Uterus (tissue), 3 donors: ENCODE measurements at regions not wholly inside any gene's neighbourhood (a gene's known extent, or its start where the extent isn't known, plus 50 kb on each side); places are given as distances from the start of the nearest gene placed in this dataset.

Source experiments
- DNase-seq, 2 donors: peaks; one replicate each; pipeline ENCODE4 v3.0.0-alpha.2; 2019 to 2020
- H3K27ac ChIP-seq, 2 donors: fragments of 200-600 bp; sonication (generic); 1 replicate in 1 of 2; 2 replicates in 1 of 2; pipeline ENCODE4 v1.5.1; 2016 to 2018
- H3K27me3 ChIP-seq, 2 donors: fragments of 200-600 bp; sonication (generic); one replicate each; pipeline ENCODE4 v1.5.1; 2018 to 2019; ENCODE audit warnings: control low read depth in 1 of 2
- H3K36me3 ChIP-seq, 2 donors: fragments of 200-600 bp; sonication (generic); one replicate each; pipeline ENCODE4 v1.5.1; 2019; ENCODE audit warnings: control low read depth in 1 of 2
- H3K4me1 ChIP-seq, 2 donors: fragments of 200-600 bp; sonication (generic); one replicate each; pipeline ENCODE4 v1.5.1; 2018 to 2019; ENCODE audit warnings: control low read depth in 1 of 2
- H3K4me3 ChIP-seq, 2 donors: fragments of 200-600 bp; sonication (generic); 1 replicate in 1 of 2; 2 replicates in 1 of 2; pipeline ENCODE4 v1.5.1; 2018 to 2019; ENCODE audit warnings: mild to moderate bottlenecking in 1 of 2
- H3K9me3 ChIP-seq, 2 donors: fragments of 200-600 bp; sonication (generic); one replicate each; pipeline ENCODE4 v1.5.1; 2019; ENCODE audit warnings: control low read depth in 1 of 2
- POLR2A ChIP-seq, 2 donors: fragments of 450-650 bp; IDR thresholded peaks; one replicate each; pipeline ENCODE4 v1.6.1; 2016; ENCODE audit warnings: antibody characterized with exemption in 2 of 2, mild to moderate bottlenecking in 1 of 2, moderate library complexity in 1 of 2
- intact Hi-C: fragments of 100-400 bp; cut with DNase I; formaldehyde crosslinking; loops from one replicate; pipeline ENCODE4 v1.15.1; 2023; ENCODE audit warnings: low total_unique reads
- TF ChIP-seq, protein P1 (sequence below), 4 experiments: fragments of 200-600 bp in 2 of 4; fragments of 450-650 bp in 2 of 4; sonication (generic) in 2 of 4; IDR thresholded peaks; one replicate each; pipeline ENCODE4 v1.5.1; 2016 to 2019; ENCODE audit warnings: antibody characterized with exemption in 4 of 4, mild to moderate bottlenecking in 2 of 4, moderate library complexity in 1 of 4
- donor health status: DM: yes; HTN: yes; CAD: no.

DNA sequence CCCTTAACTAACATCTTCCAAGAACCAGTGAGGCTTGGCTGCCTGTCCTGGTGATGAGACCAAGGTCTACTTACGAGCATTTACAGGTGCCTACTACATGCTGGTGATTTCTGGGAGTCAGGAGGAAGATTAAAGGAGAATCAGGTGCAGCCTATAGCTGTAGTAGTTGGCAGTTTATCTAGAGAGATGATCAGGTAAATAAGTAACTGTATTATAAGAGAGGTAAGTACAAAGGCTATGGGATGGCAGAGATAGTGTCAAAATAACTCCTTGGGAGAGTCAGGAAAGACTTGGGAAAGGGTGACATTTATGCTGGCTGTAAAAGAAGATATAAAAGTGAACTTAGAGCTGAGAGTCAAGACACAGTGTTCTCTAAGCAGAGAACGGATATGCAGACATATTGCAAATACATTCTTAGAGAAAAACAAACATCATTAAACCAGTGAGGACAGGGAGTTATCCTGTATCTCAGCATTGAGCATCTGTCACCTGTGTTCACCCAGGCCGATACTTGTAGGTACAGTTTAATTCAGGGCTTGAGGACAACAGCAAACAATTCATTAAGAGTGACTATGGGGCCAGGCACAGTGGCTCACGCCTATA is 49.7 kb upstream of the ACP3 start:
- Histone ChIP-seq H3K4me1 (no peaks in the 10 kb centered on the region), H3K27ac (no peak overlapping the region), H3K27me3 (no peaks in the 10 kb centered on the region), H3K4me3 (no peak overlapping the region), H3K36me3 (no peaks in the 10 kb centered on the region), H3K9me3 (no peaks in the 10 kb centered on the region)
- intact Hi-C loops: no loop called here
- TF ChIP-seq, protein P1, sequence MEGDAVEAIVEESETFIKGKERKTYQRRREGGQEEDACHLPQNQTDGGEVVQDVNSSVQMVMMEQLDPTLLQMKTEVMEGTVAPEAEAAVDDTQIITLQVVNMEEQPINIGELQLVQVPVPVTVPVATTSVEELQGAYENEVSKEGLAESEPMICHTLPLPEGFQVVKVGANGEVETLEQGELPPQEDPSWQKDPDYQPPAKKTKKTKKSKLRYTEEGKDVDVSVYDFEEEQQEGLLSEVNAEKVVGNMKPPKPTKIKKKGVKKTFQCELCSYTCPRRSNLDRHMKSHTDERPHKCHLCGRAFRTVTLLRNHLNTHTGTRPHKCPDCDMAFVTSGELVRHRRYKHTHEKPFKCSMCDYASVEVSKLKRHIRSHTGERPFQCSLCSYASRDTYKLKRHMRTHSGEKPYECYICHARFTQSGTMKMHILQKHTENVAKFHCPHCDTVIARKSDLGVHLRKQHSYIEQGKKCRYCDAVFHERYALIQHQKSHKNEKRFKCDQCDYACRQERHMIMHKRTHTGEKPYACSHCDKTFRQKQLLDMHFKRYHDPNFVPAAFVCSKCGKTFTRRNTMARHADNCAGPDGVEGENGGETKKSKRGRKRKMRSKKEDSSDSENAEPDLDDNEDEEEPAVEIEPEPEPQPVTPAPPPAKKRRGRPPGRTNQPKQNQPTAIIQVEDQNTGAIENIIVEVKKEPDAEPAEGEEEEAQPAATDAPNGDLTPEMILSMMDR (IDR thresholded peaks at IDR 0.05): no peak
- no peak for TF ChIP-seq POLR2A (IDR thresholded peaks at IDR 0.05)
- DNase-seq: no peak
